Lower lobe of right lung (tissue), 2 donors: ENCODE measurements at regions not wholly inside any gene's neighbourhood (a gene's known extent, or its start where the extent isn't known, plus 50 kb on each side); places are given as distances from the start of the nearest gene placed in this dataset.

Source experiments
- ATAC-seq, 2 donors: fragments of 200-7000 bp; cut with Tn5 transposase; one replicate each; pipeline ENCODE4 v1.9.1; 2020 to 2022; ENCODE audit warnings: mild to moderate bottlenecking in 2 of 2, moderate library complexity in 2 of 2
- DNase-seq: peaks from one replicate; pipeline ENCODE4 v3.0.0-alpha.2; 2020
- H3K27ac ChIP-seq: fragments of 200-600 bp; one replicate; pipeline ENCODE4 v1.8.0; 2022
- H3K27me3 ChIP-seq: fragments of 200-600 bp; one replicate; pipeline ENCODE4 v1.8.0; 2022; ENCODE audit warnings: low read depth
- H3K36me3 ChIP-seq: fragments of 200-600 bp; one replicate; pipeline ENCODE4 v1.8.0; 2022; ENCODE audit warnings: mild to moderate bottlenecking
- H3K4me1 ChIP-seq: fragments of 200-600 bp; one replicate; pipeline ENCODE4 v1.8.0; 2022
- H3K4me3 ChIP-seq: fragments of 200-600 bp; one replicate; pipeline ENCODE4 v1.8.0; 2022; ENCODE audit warnings: mild to moderate bottlenecking
- H3K9me3 ChIP-seq: fragments of 200-600 bp; one replicate; pipeline ENCODE4 v1.8.0; 2022
- intact Hi-C: fragments of 100-400 bp; cut with DNase I; formaldehyde crosslinking; loops from one replicate; pipeline ENCODE4 v1.11.0; 2022
- TF ChIP-seq, protein P1 (sequence below): fragments of 200-600 bp; IDR thresholded peaks from one replicate; pipeline ENCODE4 v1.8.0; 2022; ENCODE audit warnings: antibody characterized with exemption, mild to moderate bottlenecking
- donor health status: DM: no; HTN: yes; CAD: no; lungs with severe emphysema.

DNA sequence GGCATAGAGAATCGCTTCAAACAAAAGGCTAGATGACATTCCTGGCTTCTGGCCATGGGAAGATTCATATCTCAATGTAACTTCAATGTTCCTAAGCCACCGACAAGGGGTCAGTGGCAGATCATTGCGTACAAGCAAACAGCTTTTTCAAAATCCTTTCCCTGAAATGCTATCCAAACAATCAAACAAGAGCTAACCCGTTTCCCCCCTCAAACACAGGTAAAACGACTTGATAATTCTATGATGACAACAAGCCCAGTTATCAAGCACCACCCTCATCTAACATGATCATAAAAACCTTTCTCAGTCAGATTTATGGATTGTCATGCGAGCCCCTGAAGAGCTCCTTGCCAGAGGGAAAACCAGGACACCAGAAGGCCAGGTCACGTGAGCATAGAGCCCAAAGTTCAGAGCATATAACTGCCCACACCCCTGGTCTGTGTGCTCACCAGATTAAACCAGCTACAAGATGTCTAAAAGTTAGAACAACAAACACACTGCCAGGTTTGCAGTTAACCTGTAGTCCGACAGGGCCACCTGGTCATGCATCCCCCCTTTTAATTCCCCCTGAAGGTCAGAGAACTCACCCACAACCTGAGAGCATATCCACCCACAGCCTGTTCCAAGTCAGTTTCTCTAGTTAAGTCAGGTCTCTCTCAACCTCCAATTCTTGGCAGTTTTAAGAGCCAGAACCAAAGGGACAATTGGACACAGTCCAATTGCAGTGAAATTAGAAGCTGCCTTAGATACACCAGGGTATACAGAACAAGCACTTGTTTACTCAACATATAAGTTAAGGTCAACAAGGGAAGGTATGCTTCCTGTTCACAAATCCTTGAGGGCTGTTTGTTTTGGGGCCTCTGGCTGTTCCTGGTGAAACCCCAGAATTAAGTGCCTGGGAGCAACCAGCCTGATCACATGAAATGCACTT is 248.1 kb upstream of the PPARGC1A start:
- no peak for ATAC-seq

DNA sequence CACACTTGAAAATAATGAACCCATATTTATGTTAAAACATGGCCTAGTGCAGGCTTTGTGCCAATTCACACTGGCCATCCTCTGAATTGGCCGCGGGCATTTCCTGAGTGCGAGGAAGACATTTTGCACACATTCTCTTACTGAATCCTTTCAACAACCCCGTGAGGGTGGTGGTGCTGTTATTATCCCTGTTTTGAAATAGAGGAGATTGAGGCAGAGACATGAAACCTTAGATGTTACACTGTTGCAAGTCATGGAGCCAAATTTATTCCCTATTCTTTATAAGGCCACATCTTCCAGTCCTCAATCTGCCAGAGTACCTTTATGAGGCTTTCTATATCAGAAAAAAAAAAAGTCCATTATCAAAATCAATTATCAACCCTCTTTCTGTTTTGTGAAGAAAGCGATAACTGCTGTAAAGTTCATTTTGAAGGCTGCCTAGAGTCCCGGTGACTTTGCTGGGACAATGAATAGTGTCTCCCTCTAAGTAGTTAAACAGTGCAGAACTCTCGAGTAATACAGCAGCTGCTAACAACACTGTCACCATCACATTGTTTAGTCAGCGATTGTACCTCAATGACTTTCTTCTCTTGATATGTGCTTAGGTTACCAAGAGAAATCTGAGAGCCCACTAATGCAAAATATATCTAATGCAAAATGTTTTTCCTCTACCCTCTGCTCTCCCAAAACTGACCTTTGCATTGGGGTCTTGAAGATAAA is 242.3 kb upstream of the PPARGC1A start:
- intact Hi-C loops = no loop called here
- TF ChIP-seq, protein P1, sequence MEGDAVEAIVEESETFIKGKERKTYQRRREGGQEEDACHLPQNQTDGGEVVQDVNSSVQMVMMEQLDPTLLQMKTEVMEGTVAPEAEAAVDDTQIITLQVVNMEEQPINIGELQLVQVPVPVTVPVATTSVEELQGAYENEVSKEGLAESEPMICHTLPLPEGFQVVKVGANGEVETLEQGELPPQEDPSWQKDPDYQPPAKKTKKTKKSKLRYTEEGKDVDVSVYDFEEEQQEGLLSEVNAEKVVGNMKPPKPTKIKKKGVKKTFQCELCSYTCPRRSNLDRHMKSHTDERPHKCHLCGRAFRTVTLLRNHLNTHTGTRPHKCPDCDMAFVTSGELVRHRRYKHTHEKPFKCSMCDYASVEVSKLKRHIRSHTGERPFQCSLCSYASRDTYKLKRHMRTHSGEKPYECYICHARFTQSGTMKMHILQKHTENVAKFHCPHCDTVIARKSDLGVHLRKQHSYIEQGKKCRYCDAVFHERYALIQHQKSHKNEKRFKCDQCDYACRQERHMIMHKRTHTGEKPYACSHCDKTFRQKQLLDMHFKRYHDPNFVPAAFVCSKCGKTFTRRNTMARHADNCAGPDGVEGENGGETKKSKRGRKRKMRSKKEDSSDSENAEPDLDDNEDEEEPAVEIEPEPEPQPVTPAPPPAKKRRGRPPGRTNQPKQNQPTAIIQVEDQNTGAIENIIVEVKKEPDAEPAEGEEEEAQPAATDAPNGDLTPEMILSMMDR = no peak
- Histone ChIP-seq H3K4me1 (no peaks in the 10 kb centered on the region), H3K36me3 (no peaks in the 10 kb centered on the region), H3K4me3 (no peak overlapping the region), H3K9me3 (no peaks in the 10 kb centered on the region), H3K27ac (no peak overlapping the region), H3K27me3 (no peaks in the 10 kb centered on the region)
- DNase-seq (no peak), ATAC-seq (no peak)

More for the DNA sequence above, 248.1 kb upstream of the PPARGC1A start:
- TF ChIP-seq, protein P1 = no peak
- Histone ChIP-seq H3K27me3 (no peaks in the 10 kb centered on the region), H3K4me3 (no peak overlapping the region), H3K36me3 (no peaks in the 10 kb centered on the region), H3K9me3 (no peaks in the 10 kb centered on the region), H3K27ac (no peak overlapping the region), H3K4me1 (no peaks in the 10 kb centered on the region)
- DNase-seq = no peak
- intact Hi-C loops = no loop called here

DNA sequence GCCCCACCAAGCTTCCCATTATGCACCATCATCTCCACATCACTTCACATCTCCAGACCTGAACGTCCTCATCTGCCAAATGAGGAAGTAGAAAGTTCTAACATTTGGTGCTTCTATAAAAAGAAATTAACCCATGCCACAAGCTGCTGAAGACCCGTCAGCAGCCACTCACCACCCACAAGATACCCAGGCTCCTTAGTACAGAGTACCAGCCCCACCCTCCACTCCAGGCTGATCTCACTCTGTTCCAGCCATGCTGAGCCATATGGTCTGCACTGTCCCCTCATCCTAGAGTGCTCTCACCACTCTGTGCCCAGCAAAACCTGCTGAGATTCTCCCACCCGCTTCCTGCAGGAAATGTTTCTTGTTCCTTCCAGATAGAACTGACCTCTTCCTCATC is 240.8 kb upstream of the PPARGC1A start:
- Histone ChIP-seq H3K4me3 (no peak overlapping the region), H3K4me1 (no peaks in the 10 kb centered on the region), H3K27me3 (no peaks in the 10 kb centered on the region), H3K27ac (no peak overlapping the region), H3K9me3 (no peaks in the 10 kb centered on the region), H3K36me3 (no peaks in the 10 kb centered on the region)
- ATAC-seq (no peak), DNase-seq (no peak)
- intact Hi-C loops = no loop called here
- TF ChIP-seq, protein P1 = no peak

DNA sequence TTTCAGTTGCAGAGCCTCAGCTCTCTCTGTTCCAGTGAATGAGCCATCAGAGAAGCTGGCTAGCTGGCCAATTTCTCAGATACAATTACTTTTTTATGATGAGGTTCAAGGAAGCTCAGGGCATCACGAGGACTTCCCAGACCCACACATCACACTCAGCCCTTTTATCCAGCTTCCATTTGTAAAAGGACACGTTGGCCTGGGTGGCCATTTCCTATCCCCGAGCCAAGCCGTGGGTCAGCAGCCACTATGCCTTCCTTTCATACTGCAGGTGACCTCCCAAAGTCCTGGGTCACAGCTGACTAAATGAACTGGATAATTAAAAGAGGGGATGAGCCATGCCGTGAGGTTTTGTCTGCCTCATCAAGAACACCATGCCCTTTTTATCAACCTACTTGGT is 236.9 kb upstream of the PPARGC1A start:
- Histone ChIP-seq H3K9me3 (no peaks in the 10 kb centered on the region), H3K4me3 (no peak overlapping the region), H3K36me3 (no peaks in the 10 kb centered on the region), H3K27me3 (no peaks in the 10 kb centered on the region), H3K27ac (no peak overlapping the region), H3K4me1 (no peaks in the 10 kb centered on the region)
- DNase-seq (no peak), ATAC-seq (no peak)
- intact Hi-C loops = no loop called here
- TF ChIP-seq, protein P1 = no peak

DNA sequence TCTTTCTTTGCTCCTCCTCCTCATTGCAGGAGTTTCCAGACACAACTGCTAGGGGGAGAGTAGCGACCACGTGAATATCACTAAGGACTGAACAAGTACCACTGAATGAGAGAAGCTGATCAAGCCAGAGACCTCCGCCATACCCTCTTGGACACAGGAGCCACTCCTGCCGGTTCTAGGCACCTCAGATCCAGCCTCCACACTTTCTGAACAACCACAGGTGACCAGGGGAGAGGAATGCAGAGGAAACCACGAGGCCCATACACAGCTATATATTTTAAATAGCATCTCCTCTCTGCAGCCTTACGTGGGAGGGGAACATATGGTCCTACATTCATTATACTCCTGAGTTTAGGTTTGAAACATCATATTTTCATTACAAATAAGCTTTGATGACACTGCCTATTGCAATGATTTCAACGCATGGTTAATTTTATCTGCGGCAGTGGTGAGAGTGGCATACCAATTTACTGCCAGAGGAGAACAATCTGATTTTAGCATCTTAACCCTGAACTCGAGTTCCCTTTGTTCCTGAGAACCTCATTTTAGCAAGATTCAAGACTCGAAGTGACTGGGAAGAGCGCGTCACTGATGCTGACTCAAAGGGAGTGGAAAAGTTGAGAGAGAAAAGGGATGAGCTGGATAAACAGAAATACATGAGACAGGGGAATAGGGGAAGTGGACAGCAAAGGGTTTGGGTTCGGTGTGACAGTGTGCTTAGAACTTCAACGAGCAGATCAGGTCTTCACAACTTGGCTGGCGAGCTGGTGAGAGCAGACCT is 231.7 kb upstream of the PPARGC1A start:
- TF ChIP-seq, protein P1 = no peak
- Histone ChIP-seq H3K4me3 (no peak overlapping the region), H3K27ac (no peak overlapping the region), H3K36me3 (no peaks in the 10 kb centered on the region), H3K27me3 (no peaks in the 10 kb centered on the region), H3K4me1 (no peaks in the 10 kb centered on the region), H3K9me3 (no peaks in the 10 kb centered on the region)
- no peak for ATAC-seq
- DNase-seq = no peak
- intact Hi-C loops = no loop called here
